Activated CD4-positive, alpha-beta T cell treated with anti-CD3 and anti-CD28 coated beads, Interleukin-2, amount 50 U/mL, for 48 hours (primary cell): ENCODE measurements at regions not wholly inside any gene's neighbourhood (a gene's known extent, or its start where the extent isn't known, plus 50 kb on each side); places are given as distances from the start of the nearest gene placed in this dataset.
A peak's percentile ranks its signal among the peaks of the same experiment; 100 is the strongest.
"Not testable (repeated sequence)": the region's sequence is repeated elsewhere in the genome, so short reads cannot be mapped to it uniquely, and the experiment has no call there.

Experiments used
- DNase-seq, 2 experiments: peaks; one replicate each; pipeline ENCODE4 v3.0.0-alpha.2; 2020

DNA sequence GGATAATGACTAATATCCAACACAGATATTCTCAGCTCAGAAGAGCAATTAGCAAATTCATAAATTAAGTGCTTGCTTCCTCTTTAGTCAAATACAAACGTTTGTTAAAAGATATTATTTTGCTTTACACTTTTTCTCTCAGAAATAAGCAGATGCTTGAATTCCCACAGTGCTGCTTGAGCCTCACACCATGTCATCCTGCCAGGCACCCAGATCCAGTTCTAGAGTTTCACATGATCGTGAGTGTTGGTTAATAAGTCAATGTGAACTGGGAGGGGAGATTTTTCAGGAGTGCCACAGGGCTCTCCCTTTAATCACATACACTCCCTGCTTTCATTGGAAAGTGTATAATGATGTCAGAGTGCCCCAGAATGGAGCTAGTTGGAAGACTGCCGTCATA lies 352.0 kb downstream of the OR4F29 start:
- DNase-seq = not testable (repeated sequence)

- DNase-seq = not testable (repeated sequence)
Observed at GRCh38 chr1:98811-99210, 352.7 kb downstream of the OR4F29 start.

DNA sequence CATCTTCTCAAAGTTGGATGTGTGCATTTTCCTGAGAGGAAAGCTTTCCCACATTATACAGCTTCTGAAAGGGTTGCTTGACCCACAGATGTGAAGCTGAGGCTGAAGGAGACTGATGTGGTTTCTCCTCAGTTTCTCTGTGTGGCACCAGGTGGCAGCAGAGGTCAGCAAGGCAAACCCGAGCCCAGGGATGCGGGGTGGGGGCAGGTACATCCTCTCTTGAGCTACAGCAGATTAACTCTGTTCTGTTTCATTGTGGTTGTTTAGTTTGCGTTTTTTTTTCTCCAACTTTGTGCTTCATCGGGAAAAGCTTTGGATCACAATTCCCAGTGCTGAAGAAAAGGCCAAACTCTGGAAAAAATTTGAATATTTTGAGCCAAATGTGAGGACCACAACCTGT lies 360.2 kb downstream of the OR4F29 start:
- DNase-seq = not testable (repeated sequence)

DNA sequence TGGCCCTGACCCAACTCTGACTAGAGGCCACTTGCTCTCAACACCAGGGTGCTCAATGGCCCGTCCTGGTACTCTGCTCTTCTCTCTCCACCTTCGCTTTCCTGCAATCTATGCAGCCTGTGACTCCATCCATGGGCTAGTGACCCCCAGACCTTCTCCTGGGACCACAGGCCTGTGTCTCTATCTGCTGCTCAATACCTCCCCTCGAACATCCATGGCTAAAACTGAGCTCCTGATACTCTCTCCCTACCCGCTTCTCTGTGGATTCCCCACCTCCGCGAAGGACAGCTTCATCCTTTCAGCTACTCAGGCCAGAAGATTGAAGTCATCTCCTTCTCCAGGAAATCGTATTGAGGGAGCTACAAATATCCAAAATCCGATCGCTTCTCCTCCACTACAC lies 363.4 kb downstream of the OR4F29 start:
- not testable (repeated sequence) for DNase-seq

- DNase-seq = not testable (repeated sequence)
Observed at GRCh38 chr1:79152-79551, 372.3 kb downstream of the OR4F29 start.

DNA sequence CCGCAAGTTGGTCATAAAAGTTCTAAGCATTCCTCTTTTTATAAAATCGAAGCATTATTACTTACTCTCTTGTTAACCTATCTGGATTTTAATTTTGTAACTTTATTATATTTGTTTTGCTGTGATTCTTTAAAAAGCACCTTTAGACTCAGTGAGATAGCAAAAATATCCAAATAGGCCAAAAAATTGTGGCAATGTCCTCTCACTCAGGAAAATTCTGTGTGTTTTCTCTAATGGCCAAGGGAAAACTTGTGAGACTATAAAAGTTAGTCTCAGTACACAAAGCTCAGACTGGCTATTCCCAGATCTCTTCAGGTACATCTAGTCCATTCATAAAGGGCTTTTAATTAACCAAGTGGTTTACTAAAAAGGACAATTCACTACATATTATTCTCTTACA lies 386.4 kb downstream of the OR4F29 start, which contains the start of gene OR4F5:
TSS of gene OR4F5 (plus strand) at position 301 of the 400 bp plus-strand sequence.
- DNase-seq = not testable (repeated sequence)

DNA sequence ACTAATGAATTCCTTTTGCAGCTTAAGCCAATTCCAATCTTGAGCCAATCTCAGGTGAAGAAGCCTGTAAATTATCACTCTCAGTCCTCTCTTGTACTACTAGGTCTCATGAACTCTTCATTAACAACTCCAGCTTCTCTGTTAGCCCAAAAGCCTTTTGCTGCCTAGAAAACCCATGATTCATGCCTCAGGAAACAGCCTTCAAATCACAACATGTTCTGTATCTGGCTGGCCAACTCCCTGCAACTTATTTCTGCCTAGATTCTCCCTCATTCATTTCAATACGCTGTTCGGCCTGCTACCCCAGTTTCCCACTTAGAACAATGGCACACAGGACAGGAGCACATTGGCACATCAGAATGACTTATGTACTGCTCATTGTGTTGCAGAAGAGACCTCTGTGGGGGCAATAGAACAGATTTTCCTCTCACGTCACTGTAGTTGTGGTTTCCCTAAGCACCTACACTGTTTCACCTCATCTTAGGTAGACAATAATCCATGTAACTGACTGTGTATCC lies 395.4 kb downstream of the OR4F29 start:
- DNase-seq = not testable (repeated sequence)

GRCh38 chr1:53182-53581 lies 398.3 kb downstream of the OR4F29 start:
- not testable (repeated sequence) for DNase-seq

DNA sequence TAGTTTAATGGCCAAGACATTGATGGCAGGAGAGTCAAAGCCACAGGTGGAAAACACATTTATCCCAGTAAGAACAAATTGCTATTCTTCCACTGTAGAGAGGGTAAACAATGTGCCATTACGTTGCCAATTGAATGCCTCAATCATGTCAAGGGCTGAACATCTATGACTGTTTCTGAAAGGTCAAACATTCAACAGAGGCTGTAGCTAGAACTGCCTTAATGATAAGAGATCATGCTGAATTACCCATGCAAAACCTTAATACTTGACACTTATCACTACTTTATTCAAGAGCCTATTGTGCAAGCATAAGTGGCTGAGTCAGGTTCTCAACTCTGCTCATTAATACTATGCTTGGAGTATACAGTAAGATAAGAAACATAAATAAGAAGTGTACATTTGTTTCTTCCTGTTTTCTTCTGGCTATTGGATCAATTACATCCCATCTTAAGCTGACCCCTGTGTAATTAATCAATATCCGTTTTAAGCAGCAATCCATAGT lies 409.5 kb downstream of the OR4F29 start:
- DNase-seq = not testable (repeated sequence)

- not testable (repeated sequence) for DNase-seq
Observed at GRCh38 chr1:41197-41596, 410.3 kb downstream of the OR4F29 start.

- not testable (repeated sequence) for DNase-seq
Observed at GRCh38 chr1:29183-29582, 422.3 kb downstream of the OR4F29 start.

- DNase-seq = peak; percentile 0 to 2
Observed at GRCh38 chr1:17298-17697, 434.2 kb downstream of the OR4F29 start.

DNA sequence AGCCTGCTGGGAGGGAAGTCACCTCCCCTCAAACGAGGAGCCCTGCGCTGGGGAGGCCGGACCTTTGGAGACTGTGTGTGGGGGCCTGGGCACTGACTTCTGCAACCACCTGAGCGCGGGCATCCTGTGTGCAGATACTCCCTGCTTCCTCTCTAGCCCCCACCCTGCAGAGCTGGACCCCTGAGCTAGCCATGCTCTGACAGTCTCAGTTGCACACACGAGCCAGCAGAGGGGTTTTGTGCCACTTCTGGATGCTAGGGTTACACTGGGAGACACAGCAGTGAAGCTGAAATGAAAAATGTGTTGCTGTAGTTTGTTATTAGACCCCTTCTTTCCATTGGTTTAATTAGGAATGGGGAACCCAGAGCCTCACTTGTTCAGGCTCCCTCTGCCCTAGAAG lies 435.5 kb downstream of the OR4F29 start:
- DNase-seq = peak; percentile 0 to 2

- DNase-seq = peak; percentile 7 to 10
Observed at GRCh38 chr1:9941-10717, 441.3 kb downstream of the OR4F29 start.
